ENCODE measurements at regions not wholly inside any gene's neighbourhood (a gene's known extent, or its start where the extent isn't known, plus 50 kb on each side); places are given as distances from the start of the nearest gene placed in this dataset.
"Not testable (repeated sequence)": the region's sequence is repeated elsewhere in the genome, so short reads cannot be mapped to it uniquely, and the experiment has no call there.

GRCh38 chr10:37490266-37490665 is 364.9 kb downstream of the ANKRD30A start:
- no peak for TF ChIP-seq CTCF (IDR thresholded peaks at IDR 0.05; ENCODE audit: insufficient read depth, missing control alignments)
- DNase-seq (ENCODE audit: insufficient read length, low spot score) (no peak), FAIRE-seq (no peak)

- DNase-seq (ENCODE audit: insufficient read length, low spot score) (no peak), FAIRE-seq (no peak)
- TF ChIP-seq CTCF (IDR thresholded peaks at IDR 0.05; ENCODE audit: insufficient read depth, missing control alignments) = no peak
These were observed 364.2 kb downstream of the ANKRD30A start for GRCh38 chr10:37489658-37490003.

GRCh38 chr10:37488792-37489657 is 363.6 kb downstream of the ANKRD30A start:
- DNase-seq (ENCODE audit: insufficient read length, low spot score) = no peak
- no peak for TF ChIP-seq CTCF (IDR thresholded peaks at IDR 0.05; ENCODE audit: insufficient read depth, missing control alignments)
- no peak for FAIRE-seq

GRCh38 chr10:37480596-37480995 is 355.2 kb downstream of the ANKRD30A start:
- not testable (repeated sequence) for DNase-seq (ENCODE audit: insufficient read length, low spot score); FAIRE-seq

GRCh38 chr10:37479469-37479868 is 354.1 kb downstream of the ANKRD30A start:
- FAIRE-seq (no peak), DNase-seq (ENCODE audit: insufficient read length, low spot score) (no peak)
- TF ChIP-seq CTCF (IDR thresholded peaks at IDR 0.05; ENCODE audit: insufficient read depth, missing control alignments) = no peak

- no peak for TF ChIP-seq CTCF (IDR thresholded peaks at IDR 0.05; ENCODE audit: insufficient read depth, missing control alignments)
- no peak for FAIRE-seq
- no peak for DNase-seq (ENCODE audit: insufficient read length, low spot score)
These were observed 353.0 kb downstream of the ANKRD30A start for GRCh38 chr10:37478381-37478780.

GRCh38 chr10:37476285-37476684 is 350.9 kb downstream of the ANKRD30A start:
- DNase-seq (ENCODE audit: insufficient read length, low spot score) (no peak), FAIRE-seq (no peak)
- TF ChIP-seq CTCF (IDR thresholded peaks at IDR 0.05; ENCODE audit: insufficient read depth, missing control alignments) = no peak

All from D721Med (cell line).